ENCODE measurements at regions not wholly inside any gene's neighbourhood (a gene's known extent, or its start where the extent isn't known, plus 50 kb on each side); places are given as distances from the start of the nearest gene placed in this dataset.
"Not testable (repeated sequence)": the region's sequence is repeated elsewhere in the genome, so short reads cannot be mapped to it uniquely, and the experiment has no call there.

GRCh38 chr1:234916840-234917239 is 211.8 kb downstream of the TOMM20 start:
- no peak for DNase-seq

- no peak for DNase-seq
Measured at GRCh38 chr1:234915924-234916675, 212.5 kb downstream of the TOMM20 start.

- DNase-seq: no peak
Measured at GRCh38 chr1:234914606-234915290, 213.9 kb downstream of the TOMM20 start.

GRCh38 chr1:234913771-234914170 is 214.9 kb downstream of the TOMM20 start:
- DNase-seq: no peak

GRCh38 chr1:234913278-234913649 is 215.4 kb downstream of the TOMM20 start:
- DNase-seq: no peak

- no peak for DNase-seq
Measured at GRCh38 chr1:234912548-234913277, 215.9 kb downstream of the TOMM20 start.

- DNase-seq: no peak
Measured at GRCh38 chr1:234911787-234912186, 216.8 kb downstream of the TOMM20 start.

GRCh38 chr1:234911136-234911535 is 217.5 kb downstream of the TOMM20 start:
- DNase-seq: not testable (repeated sequence)

- DNase-seq: no peak
Measured at GRCh38 chr1:234909851-234910250, 218.8 kb downstream of the TOMM20 start.

GRCh38 chr1:234909307-234909810 is 219.3 kb downstream of the TOMM20 start:
- DNase-seq: no peak

- DNase-seq: no peak
Measured at GRCh38 chr1:234908571-234908970, 220.1 kb downstream of the TOMM20 start.

- DNase-seq: no peak
Measured at GRCh38 chr1:234907940-234908405, 220.7 kb downstream of the TOMM20 start.

- no peak for DNase-seq
Measured at GRCh38 chr1:234907208-234907939, 221.3 kb downstream of the TOMM20 start.

- DNase-seq: no peak
Measured at GRCh38 chr1:234906654-234907053, 222.0 kb downstream of the TOMM20 start.

GRCh38 chr1:234902774-234903547 is 225.7 kb downstream of the TOMM20 start:
- DNase-seq: no peak

- no peak for DNase-seq
Measured at GRCh38 chr1:234901491-234902049, 227.1 kb downstream of the TOMM20 start.

- no peak for DNase-seq
Measured at GRCh38 chr1:234900595-234900994, 228.0 kb downstream of the TOMM20 start.

- no peak for DNase-seq
Measured at GRCh38 chr1:234899730-234900072, 228.9 kb downstream of the TOMM20 start.

- peak; percentile 30 for DNase-seq
Measured at GRCh38 chr1:234899041-234899729, 229.5 kb downstream of the TOMM20 start.

GRCh38 chr1:234898455-234899033 is 230.1 kb downstream of the TOMM20 start:
- no peak for DNase-seq

All from NCI-H1417 treated with DMSO at 0.1 percent for 48 hours (cell line).